SH-SY5Y (cell line): ENCODE measurements at regions not wholly inside any gene's neighbourhood (a gene's known extent, or its start where the extent isn't known, plus 50 kb on each side); places are given as distances from the start of the nearest gene placed in this dataset.

Experiments used
- GATA2 ChIP-seq: IDR thresholded peaks from 2 replicates; pipeline ENCODE4 v1.6.1; 2011; ENCODE audit warnings: mild to moderate bottlenecking, low read depth, low read length
- GATA3 ChIP-seq: IDR thresholded peaks from 2 replicates; pipeline ENCODE4 v1.6.1; 2011; ENCODE audit warnings: low read depth, mild to moderate bottlenecking, low read length, moderate library complexity

DNA sequence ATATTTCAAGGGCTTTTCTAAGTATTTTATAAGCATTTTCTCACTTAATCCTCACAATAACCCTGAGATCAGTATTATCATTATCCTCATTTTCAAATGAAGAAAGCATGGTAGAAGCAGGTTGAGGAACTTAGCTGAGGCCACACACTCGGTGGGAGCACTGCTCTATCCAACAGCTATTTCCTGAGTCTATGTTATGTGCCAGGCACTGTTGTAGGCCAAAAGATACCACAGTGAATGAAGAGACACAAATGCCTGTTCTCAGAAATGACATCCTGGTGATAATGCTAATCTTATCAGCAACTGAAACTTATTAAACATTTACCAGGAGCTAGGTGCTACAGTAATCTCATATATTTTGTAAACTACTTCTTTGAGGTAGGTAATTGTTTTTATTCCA lies 553.9 kb upstream of the ARGLU1 start:
- TF ChIP-seq GATA3 (no peak), GATA2 (no peak)
